ENCODE measurements at regions not wholly inside any gene's neighbourhood (a gene's known extent, or its start where the extent isn't known, plus 50 kb on each side); places are given as distances from the start of the nearest gene placed in this dataset.
"Not testable (repeated sequence)": the region's sequence is repeated elsewhere in the genome, so short reads cannot be mapped to it uniquely, and the experiment has no call there.

- no peak for DNase-seq
Observed at GRCh38 chr3:184440151-184440550, 60.3 kb downstream of the CHRD start.

- no peak for DNase-seq
Observed at GRCh38 chr3:184441202-184441900, 61.5 kb downstream of the CHRD start.

GRCh38 chr3:184443364-184443763 is 63.5 kb downstream of the CHRD start:
- no peak for DNase-seq

GRCh38 chr3:184443831-184444230 is 64.0 kb downstream of the CHRD start:
- DNase-seq: no peak

- no peak for DNase-seq
Observed at GRCh38 chr3:184448321-184449160, 68.7 kb downstream of the CHRD start.

- no peak for DNase-seq
Observed at GRCh38 chr3:184449161-184449515, 69.3 kb downstream of the CHRD start.

GRCh38 chr3:184450547-184450946 is 70.7 kb downstream of the CHRD start:
- DNase-seq: no peak

GRCh38 chr3:184453296-184453695 is 73.4 kb downstream of the CHRD start:
- no peak for DNase-seq

- no peak for DNase-seq
Observed at GRCh38 chr3:184455991-184456390, 76.1 kb downstream of the CHRD start.

- DNase-seq: no peak
Observed at GRCh38 chr3:184456476-184456875, 76.6 kb downstream of the CHRD start.

- DNase-seq: no peak
Observed at GRCh38 chr3:184457329-184457728, 77.5 kb downstream of the CHRD start.

GRCh38 chr3:184457784-184458377 is 78.0 kb downstream of the CHRD start:
- not testable (repeated sequence) for DNase-seq

- no peak for DNase-seq
Observed at GRCh38 chr3:184459355-184459754, 79.5 kb downstream of the CHRD start.

GRCh38 chr3:184460276-184460675 is 80.4 kb downstream of the CHRD start:
- no peak for DNase-seq

- DNase-seq: no peak
Observed at GRCh38 chr3:184461219-184461618, 81.4 kb downstream of the CHRD start.

GRCh38 chr3:184465883-184466412 is 86.1 kb downstream of the CHRD start:
- no peak for DNase-seq

- DNase-seq: no peak
Observed at GRCh38 chr3:184466413-184466960, 86.6 kb downstream of the CHRD start.

- DNase-seq: no peak
Observed at GRCh38 chr3:184467171-184467570, 87.3 kb downstream of the CHRD start.

- DNase-seq: no peak
Observed at GRCh38 chr3:184470551-184470950, 90.7 kb downstream of the CHRD start.

GRCh38 chr3:184471439-184471838 is 90.1 kb upstream of the EPHB3 start:
- no peak for DNase-seq

- DNase-seq: no peak
Observed at GRCh38 chr3:184472723-184473428, 88.7 kb upstream of the EPHB3 start.

GRCh38 chr3:184474897-184475296 is 86.7 kb upstream of the EPHB3 start:
- DNase-seq: no peak

- DNase-seq: no peak
Observed at GRCh38 chr3:184477940-184478339, 83.6 kb upstream of the EPHB3 start.

Measured in right forelimb (tissue), 1 donor.